ENCODE measurements at regions not wholly inside any gene's neighbourhood (a gene's known extent, or its start where the extent isn't known, plus 50 kb on each side); places are given as distances from the start of the nearest gene placed in this dataset.

GRCh38 chr1:193658081-193658480 is 471.7 kb upstream of the B3GALT2 start:
- Histone ChIP-seq H3K4me1 (peaks cover 0 to 17% (median 0%) of the 10 kb centered on the region in 12 donors), H3K36me3 (no peaks in the 10 kb centered on the region), H3K4me3 (no peak overlapping the region), H3K27ac (peak overlapping the region in 1 of 12 donors; percentile 32), H3K9me3 (peaks cover 0 to 20% (median 12%) of the 10 kb centered on the region in 12 donors), H3K27me3 (no peaks in the 10 kb centered on the region)
- ATAC-seq (no peak), DNase-seq (no peak)
- TF ChIP-seq POLR2A (IDR thresholded peaks at IDR 0.05) (no peak), CTCF (IDR thresholded peaks at IDR 0.05) (no peak)
- 79 to 85% (median 81%) methylated on average over 1 of the region's 1 CpG for WGBS, 4 donors
- intact Hi-C loops (cut with DNase I) = loop anchor here in 2 of 10 donors (2.0 to 10.0 kb wide), 4 partner anchors 249 to 409 kb away; no protein-coding TSS in a partner anchor

GRCh38 chr1:193657552-193657951 is 471.1 kb upstream of the B3GALT2 start:
- no peak for DNase-seq
- no peak for TF ChIP-seq CTCF (IDR thresholded peaks at IDR 0.05)
- no peak for TF ChIP-seq POLR2A (IDR thresholded peaks at IDR 0.05)
- Histone ChIP-seq H3K36me3 (no peaks in the 10 kb centered on the region), H3K4me3 (no peak overlapping the region), H3K9me3 (peaks cover 0 to 25% (median 12%) of the 10 kb centered on the region in 12 donors), H3K4me1 (peaks cover 0 to 17% (median 0%) of the 10 kb centered on the region in 12 donors), H3K27me3 (no peaks in the 10 kb centered on the region), H3K27ac (no peak overlapping the region)
- ATAC-seq = no peak
- 44 to 62% (median 49%) methylated on average over 3 of the region's 3 CpGs for WGBS, 4 donors
- intact Hi-C loops (cut with DNase I) = loop anchor here in 2 of 10 donors (5.0 to 10.0 kb wide), 3 partner anchors 297 to 410 kb away; no protein-coding TSS in a partner anchor

- Histone ChIP-seq H3K9me3 (peaks cover 0 to 28% (median 12%) of the 10 kb centered on the region in 12 donors), H3K4me1 (peaks cover 0 to 17% (median 0%) of the 10 kb centered on the region in 12 donors), H3K36me3 (no peaks in the 10 kb centered on the region), H3K27me3 (no peaks in the 10 kb centered on the region), H3K27ac (no peak overlapping the region), H3K4me3 (no peak overlapping the region)
- no peak for ATAC-seq
- TF ChIP-seq POLR2A (IDR thresholded peaks at IDR 0.05) (no peak), CTCF (IDR thresholded peaks at IDR 0.05) (no peak)
- intact Hi-C loops (cut with DNase I) = loop anchor here in 2 of 10 donors (5.0 to 10.0 kb wide), 3 partner anchors 298 to 410 kb away; no protein-coding TSS in a partner anchor
- no peak for DNase-seq
- WGBS, 4 donors = 88 to 93% (median 92%) methylated on average over 2 of the region's 2 CpGs
These were observed 470.4 kb upstream of the B3GALT2 start for GRCh38 chr1:193656841-193657240.

DNA sequence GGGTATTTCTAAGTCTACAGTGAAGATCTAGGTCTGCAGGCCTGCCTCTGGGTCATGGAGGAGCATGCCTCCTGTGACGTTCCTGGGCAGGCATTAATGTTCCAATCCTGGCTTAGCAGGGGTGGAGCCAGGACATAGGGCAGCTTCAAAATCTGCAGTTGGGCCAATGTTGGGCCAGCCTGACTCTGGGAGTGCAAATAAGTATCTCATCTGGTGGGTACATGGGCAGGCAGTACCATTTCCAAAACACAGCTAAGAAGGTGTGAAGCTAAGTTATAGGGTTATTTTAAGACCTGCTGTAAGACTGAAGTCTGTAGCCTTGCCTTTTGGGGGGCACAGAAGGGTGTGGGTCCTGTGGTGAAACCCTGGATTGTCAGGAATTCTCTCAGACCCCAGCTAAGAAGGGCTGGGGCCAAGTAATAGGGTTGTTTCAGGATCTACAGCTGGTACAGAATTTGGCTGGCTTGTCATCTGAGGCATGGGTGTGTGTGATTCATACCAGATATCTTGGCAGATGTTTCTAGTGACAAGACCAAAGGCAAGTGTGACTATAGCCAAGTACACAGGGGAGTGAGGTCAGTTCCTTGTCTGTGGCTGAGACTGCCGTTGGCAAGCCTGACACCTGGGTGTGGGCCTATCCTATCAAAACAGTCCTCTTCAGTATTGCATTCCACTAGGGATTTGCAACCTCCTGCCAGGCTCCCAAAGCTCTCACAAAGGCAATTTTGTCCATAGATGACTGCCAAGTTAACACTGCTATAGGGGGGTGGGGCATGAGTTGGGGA is 468.7 kb upstream of the B3GALT2 start:
- Histone ChIP-seq H3K27ac (peak overlapping the region in 2 of 12 donors; percentile 11 to 42), H3K9me3 (peaks cover 0 to 34% (median 12%) of the 10 kb centered on the region in 12 donors), H3K36me3 (no peaks in the 10 kb centered on the region), H3K4me3 (no peak overlapping the region), H3K27me3 (no peaks in the 10 kb centered on the region), H3K4me1 (peaks cover 0 to 13% (median 0%) of the 10 kb centered on the region in 12 donors)
- intact Hi-C loops (cut with DNase I) = loop anchor here in 2 of 10 donors (5.0 to 10.0 kb wide), 3 partner anchors 300 to 412 kb away; no protein-coding TSS in a partner anchor
- TF ChIP-seq POLR2A (IDR thresholded peaks at IDR 0.05) (no peak), CTCF (IDR thresholded peaks at IDR 0.05) (no peak)
- ATAC-seq (peak; percentile 87 to 99 (median 94)), DNase-seq (peak in 4 of 5 donors; percentile 34 to 78 (median 62))
- WGBS, 4 donors = 50 to 53% (median 52%) methylated on average over 2 of the region's 2 CpGs

Measured in heart left ventricle (tissue), 16 donors.